Aorta (tissue), 5 donors: ENCODE measurements at regions not wholly inside any gene's neighbourhood (a gene's known extent, or its start where the extent isn't known, plus 50 kb on each side); places are given as distances from the start of the nearest gene placed in this dataset.

Experiments
- ATAC-seq: fragments of 200-7000 bp; cut with Tn5 transposase; one replicate; pipeline ENCODE4 v1.9.1; 2022; ENCODE audit warnings: moderate library complexity; ENCODE audit not compliant: low FRiP score
- DNase-seq, 2 donors: peaks; one replicate each; pipeline ENCODE4 v3.0.0-alpha.2; 2020
- H3K27ac ChIP-seq, 2 donors: one replicate each; pipeline ENCODE4 v1.5.1; 2013; ENCODE audit warnings: low read length in 2 of 2, mild to moderate bottlenecking in 2 of 2, moderate library complexity in 2 of 2, control low read depth in 1 of 2, inconsistent platforms in 1 of 2, low read depth in 1 of 2
- H3K27me3 ChIP-seq, 2 donors: one replicate each; pipeline ENCODE4 v1.6.1; 2013; ENCODE audit warnings: control low read depth in 1 of 2, low read length in 1 of 2, mild to moderate bottlenecking in 1 of 2, moderate library complexity in 1 of 2; ENCODE audit not compliant: insufficient read depth in 2 of 2, control insufficient read depth in 1 of 2
- H3K36me3 ChIP-seq, 2 donors: one replicate each; pipeline ENCODE4 v1.6.1; 2013; ENCODE audit warnings: control low read depth in 1 of 2, low read length in 1 of 2, mild to moderate bottlenecking in 1 of 2; ENCODE audit not compliant: insufficient read depth in 2 of 2, control insufficient read depth in 1 of 2
- H3K4me1 ChIP-seq, 2 donors: one replicate each; pipeline ENCODE4 v1.6.1; 2013; ENCODE audit warnings: low read length in 2 of 2, control low read depth in 1 of 2, mild to moderate bottlenecking in 1 of 2, moderate library complexity in 1 of 2; ENCODE audit not compliant: insufficient read depth in 2 of 2, control insufficient read depth in 1 of 2
- H3K4me3 ChIP-seq, 2 donors: one replicate each; pipeline ENCODE4 v1.5.1; 2013; ENCODE audit warnings: low read length in 2 of 2, control low read depth in 1 of 2, mild to moderate bottlenecking in 1 of 2
- H3K9me3 ChIP-seq: one replicate; pipeline ENCODE4 v1.6.1; 2013; ENCODE audit warnings: mild to moderate bottlenecking, low read length; ENCODE audit not compliant: control insufficient read depth
- WGBS, 2 donors: extraction: QIAGEN DNeasy Blood & Tissue Kit; methylation state at CpG; one replicate each; pipeline ENCODE4 v1.1.7; 2013; 5-methylcytosine and 5-hydroxymethylcytosine counted together
- intact Hi-C, 2 donors: fragments of 100-400 bp; cut with DNase I; formaldehyde crosslinking; loops; one replicate each; pipeline versions ENCODE4 v1.14.2 to v1.15.0; 2022
- donor health status: healthy with polysubstance abuse.
- donor health status: Bipolar disorder and iron deficiency.
- donor health status: DM: no; HTN: no; CAD: no.
- donor health status: DM: no; HTN: no; CAD: no.
- donor health status: DM: yes; HTN: yes; CAD: no.

DNA sequence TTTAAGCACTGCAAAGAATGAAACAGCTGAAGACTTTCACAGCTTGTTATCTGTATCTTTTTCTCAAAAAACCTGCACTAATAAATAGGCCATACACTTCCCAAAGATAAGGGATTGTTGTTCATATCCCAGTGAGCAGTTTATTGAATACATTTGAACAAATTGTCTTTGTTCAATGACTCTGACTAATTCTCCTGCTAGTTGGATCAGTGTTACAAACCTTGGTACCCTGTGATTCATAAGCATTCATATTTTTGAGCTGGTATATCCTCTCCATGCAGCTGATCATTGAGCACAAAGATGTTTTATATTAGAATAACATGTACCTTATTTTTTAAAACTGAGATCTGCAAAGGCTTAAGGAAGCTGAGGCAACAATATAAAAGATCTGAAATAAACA is 58.9 kb upstream of the FSCB start:
- no peaks in the 10 kb centered on the region for H3K9me3 ChIP-seq
- no peak overlapping the region for H3K27ac ChIP-seq
- intact Hi-C loops = no loop called here
- ATAC-seq (no peak), DNase-seq (no peak)
- no peak overlapping the region for H3K4me3 ChIP-seq
- H3K4me1 ChIP-seq = no peaks in the 10 kb centered on the region
- no peaks in the 10 kb centered on the region for H3K36me3 ChIP-seq
- H3K27me3 ChIP-seq = no peaks in the 10 kb centered on the region

DNA sequence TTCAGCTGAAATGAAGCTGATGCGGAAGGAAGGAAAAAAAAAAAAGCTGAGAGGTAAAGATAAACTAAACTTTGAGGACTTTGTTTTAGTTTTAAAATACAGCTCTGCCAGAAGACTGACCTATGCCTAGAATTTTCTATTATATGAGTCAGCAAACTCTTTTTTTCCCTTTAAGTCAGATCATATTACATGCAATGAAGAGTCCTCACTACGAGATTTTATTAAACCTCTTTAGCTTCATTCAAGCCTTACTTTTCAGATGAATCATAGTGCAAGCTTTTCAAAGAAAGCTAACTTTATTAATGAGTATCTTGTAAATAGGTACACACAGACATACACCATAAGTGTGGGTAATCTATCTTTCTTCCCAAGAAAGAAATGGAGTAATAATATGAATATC is 57.8 kb upstream of the FSCB start:
- ATAC-seq (no peak), DNase-seq (no peak)
- no peaks in the 10 kb centered on the region for H3K4me1 ChIP-seq
- H3K36me3 ChIP-seq = no peaks in the 10 kb centered on the region
- 46 to 48% methylated on average over 2 of the region's 2 CpGs for WGBS, 2 donors
- H3K27me3 ChIP-seq = no peaks in the 10 kb centered on the region
- no peak overlapping the region for H3K4me3 ChIP-seq
- no peaks in the 10 kb centered on the region for H3K9me3 ChIP-seq
- intact Hi-C loops = no loop called here
- H3K27ac ChIP-seq = no peak overlapping the region
